MV-4-11 (cell line): ENCODE measurements at regions not wholly inside any gene's neighbourhood (a gene's known extent, or its start where the extent isn't known, plus 50 kb on each side); places are given as distances from the start of the nearest gene placed in this dataset.

Experiments used
- DNase-seq: peaks from one replicate; lab custom pipeline; 2025; lab: John Stamatoyannopoulos, UW

- DNase-seq: no peak
Observed at GRCh38 chr20:48358176-48359054, 469.4 kb downstream of the PREX1 start.

GRCh38 chr20:48357714-48358113 lies 470.1 kb downstream of the PREX1 start:
- DNase-seq: no peak

DNA sequence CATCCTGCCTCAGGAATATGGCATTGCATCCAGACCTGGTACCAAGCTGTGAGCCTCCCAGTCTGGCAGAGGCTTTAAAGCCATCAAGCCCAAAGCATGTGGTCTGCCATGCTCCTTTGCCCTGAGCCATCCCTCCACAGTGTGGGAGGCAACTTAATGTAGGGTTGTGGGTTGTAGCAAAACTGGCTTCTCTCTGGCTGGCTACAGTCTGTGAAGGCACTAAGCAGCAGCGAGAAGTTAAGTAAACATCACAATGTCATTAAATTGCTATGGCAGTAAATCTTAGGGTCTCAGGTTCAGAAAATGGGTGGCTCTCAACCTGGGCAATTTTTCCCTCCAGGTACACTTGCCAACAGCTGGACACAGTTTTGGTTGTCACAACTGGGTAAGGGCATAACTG lies 472.9 kb downstream of the PREX1 start:
- no peak for DNase-seq

DNA sequence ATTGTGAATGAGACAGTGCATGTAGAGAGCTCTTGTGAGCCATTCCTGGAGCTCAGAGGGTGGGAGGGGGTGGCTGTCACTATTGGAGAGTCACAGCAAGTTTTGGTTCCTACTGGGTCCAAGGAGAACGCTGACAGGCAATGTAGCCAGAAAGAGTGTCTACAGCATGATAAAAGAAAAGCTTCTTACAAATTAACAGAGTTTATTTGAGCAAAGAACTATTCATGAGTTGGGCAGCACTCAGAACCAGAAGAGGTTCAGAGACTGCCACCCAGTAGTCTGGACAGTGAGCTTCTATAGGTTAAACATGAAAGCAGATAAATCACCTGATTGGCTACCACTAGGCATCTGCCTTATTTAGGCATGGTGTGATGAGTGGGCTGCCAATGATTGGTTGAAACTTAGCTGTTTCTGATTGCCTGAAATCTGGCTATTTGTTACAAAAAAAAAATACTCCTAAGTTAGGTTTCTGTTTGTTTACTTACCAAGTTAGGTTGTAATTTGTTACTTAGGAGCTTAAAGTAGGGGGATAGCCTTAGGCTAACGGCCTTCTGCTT lies 473.4 kb downstream of the PREX1 start:
- no peak for DNase-seq

DNA sequence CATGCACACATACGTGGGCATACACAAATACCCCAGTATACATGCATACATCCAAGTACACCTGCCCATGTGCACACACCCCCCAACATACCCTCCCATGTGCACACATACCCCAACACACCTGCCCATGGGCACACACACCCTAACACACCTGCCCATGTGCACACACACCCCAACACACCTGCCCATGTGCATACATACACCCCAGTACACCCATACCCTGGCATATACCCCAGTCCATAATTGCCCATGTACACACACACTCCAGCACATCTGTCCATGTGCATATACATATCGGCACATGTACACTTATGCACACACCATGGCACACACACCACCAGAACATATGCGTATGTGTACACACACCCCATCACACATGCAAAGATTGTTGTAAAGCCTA lies 475.2 kb downstream of the PREX1 start:
- DNase-seq: no peak

DNA sequence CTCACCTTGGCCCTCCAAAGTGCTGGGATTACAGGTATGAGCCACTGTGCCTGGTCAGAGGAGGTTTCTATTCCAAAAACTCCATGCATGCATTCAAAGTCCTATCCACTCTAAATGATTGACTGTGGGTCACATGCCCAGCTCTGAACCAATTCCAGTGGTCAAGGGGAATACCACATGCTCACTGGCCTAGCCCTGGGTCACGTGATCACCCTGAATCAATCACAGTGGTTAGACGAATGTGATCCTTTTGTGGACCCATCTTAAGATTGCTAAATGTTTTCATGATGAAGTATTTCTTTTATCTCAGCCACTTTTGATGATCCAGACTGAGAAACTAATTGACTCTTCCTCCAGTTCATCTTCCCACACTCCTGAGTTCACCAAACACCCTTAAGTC lies 475.8 kb downstream of the PREX1 start:
- no peak for DNase-seq

GRCh38 chr20:48350313-48350988 lies 477.3 kb downstream of the PREX1 start:
- no peak for DNase-seq

GRCh38 chr20:48349656-48350055 lies 478.1 kb downstream of the PREX1 start:
- no peak for DNase-seq

DNA sequence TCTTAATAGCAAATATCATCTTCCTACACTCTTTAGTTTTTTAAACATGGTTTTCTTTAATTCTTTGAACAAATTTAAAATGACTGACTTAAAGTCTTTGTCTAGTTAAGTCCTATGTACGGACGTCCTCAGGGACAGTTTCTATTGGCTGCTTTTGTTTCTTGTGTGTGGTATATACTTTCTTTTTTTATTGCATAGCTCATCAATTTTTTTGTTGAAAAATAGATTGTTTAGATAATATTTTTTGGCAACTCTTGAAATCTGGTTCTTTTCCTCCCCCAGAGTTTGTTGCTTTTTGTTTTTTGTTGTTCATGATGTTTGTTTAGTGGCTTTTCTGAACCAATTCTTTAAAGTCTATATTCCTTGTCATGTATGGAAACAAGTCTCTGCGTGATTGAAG lies 479.8 kb downstream of the PREX1 start:
- no peak for DNase-seq

- DNase-seq: no peak
Observed at GRCh38 chr20:48342822-48343513, 484.8 kb downstream of the PREX1 start.

- DNase-seq: no peak
Observed at GRCh38 chr20:48340883-48341281, 486.9 kb downstream of the PREX1 start.

- DNase-seq: peak; percentile 63
Observed at GRCh38 chr20:48339986-48340882, 487.6 kb downstream of the PREX1 start.

GRCh38 chr20:48339190-48339985 lies 488.4 kb downstream of the PREX1 start:
- DNase-seq: peak; percentile 35

- no peak for DNase-seq
Observed at GRCh38 chr20:48338717-48339116, 489.1 kb downstream of the PREX1 start.

- no peak for DNase-seq
Observed at GRCh38 chr20:48336597-48336996, 491.2 kb downstream of the PREX1 start.

- no peak for DNase-seq
Observed at GRCh38 chr20:48335308-48336050, 492.3 kb downstream of the PREX1 start.

DNA sequence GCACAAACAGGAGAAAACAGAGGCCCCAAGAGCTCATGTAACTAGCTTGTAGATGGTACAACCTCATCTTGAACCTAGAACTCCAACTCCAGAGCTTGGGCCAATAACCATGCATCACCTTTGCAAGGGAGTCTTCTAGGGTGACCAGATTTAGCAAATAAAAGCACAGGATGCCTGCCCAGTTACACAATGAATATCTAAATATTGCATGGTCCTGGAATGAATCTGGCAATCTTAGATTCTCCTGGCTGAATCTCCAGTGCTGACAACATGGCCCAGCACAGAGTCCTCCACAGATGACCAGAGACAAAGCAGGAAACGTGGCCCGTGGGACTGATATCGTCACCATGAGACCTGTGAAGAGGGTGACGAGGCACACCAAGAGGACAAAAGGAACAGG lies 494.1 kb downstream of the PREX1 start:
- DNase-seq: no peak

GRCh38 chr20:48332555-48332954 lies 495.2 kb downstream of the PREX1 start:
- no peak for DNase-seq

DNA sequence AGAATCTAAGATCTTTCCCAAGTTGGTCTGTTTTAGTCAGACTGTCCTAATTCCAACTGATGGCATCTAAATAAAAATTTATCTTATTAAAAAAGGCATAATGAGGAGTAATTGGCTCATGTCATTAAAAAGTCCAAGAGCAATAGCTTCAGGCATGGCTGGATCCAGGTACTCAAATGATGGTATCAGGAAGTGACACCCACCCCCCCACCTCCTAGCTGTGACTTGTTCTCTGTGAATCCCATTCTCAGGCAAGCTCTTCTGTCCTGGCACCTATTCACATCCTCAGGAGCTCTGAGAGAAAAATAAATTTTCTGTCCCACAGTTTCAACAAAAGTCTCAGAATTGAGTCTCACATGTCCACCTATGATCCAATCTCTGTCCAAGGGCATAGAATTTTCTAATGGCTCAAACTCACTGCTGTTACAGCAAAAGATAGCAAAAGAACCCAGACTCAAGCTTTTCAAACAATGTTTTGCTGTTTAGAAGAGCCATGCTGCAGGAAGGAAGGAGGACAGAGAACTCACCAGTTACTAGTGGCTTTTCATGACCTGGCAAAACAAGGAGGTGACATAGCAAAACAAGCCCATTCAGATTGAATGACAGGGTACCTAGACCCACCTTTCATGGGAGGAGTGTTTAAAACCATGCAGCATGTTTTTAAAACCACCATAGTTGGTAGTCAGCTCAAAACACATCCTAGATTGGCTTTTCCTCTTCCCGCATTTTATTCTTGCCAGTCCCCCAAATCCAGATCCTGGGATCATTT lies 496.1 kb downstream of the PREX1 start:
- DNase-seq: no peak
